Activated CD8-positive, alpha-beta T cell treated with anti-CD3 and anti-CD28 coated beads for 36 hours (primary cell): ENCODE measurements at regions not wholly inside any gene's neighbourhood (a gene's known extent, or its start where the extent isn't known, plus 50 kb on each side); places are given as distances from the start of the nearest gene placed in this dataset.
"Not testable (repeated sequence)": the region's sequence is repeated elsewhere in the genome, so short reads cannot be mapped to it uniquely, and the experiment has no call there.

Experiments
- ATAC-seq: fragments of 200-7000 bp; cut with Tn5 transposase; one replicate; pipeline ENCODE4 v1.10.0; 2021; ENCODE audit warnings: mild to moderate bottlenecking, moderate library complexity
- CTCF ChIA-PET: fragments of 350-600 bp; sonication (Branson Sonifier 250); formaldehyde crosslinking; loops from one replicate; lab custom pipeline; 2021; ENCODE audit warnings: antibody characterized with exemption; lab: Charles Lee
- POLR2A ChIA-PET: fragments of 350-600 bp; sonication (Branson Sonifier 250); formaldehyde crosslinking; loops from one replicate; lab custom pipeline; 2021; ENCODE audit warnings: antibody characterized with exemption; lab: Charles Lee
- DNase-seq: peaks from one replicate; pipeline ENCODE4 v3.0.0-alpha.2; 2020
- H3K27ac Mint-ChIP-seq: one replicate; pipeline ENCODE4 v1.8.0; 2021; ENCODE audit warnings: mild to moderate bottlenecking, mixed read lengths
- H3K27me3 Mint-ChIP-seq: one replicate; pipeline ENCODE4 v1.8.0; 2021; ENCODE audit warnings: mixed read lengths
- H3K36me3 Mint-ChIP-seq: one replicate; pipeline ENCODE4 v1.8.0; 2021; ENCODE audit warnings: low read depth, mixed read lengths
- H3K4me1 Mint-ChIP-seq: one replicate; pipeline ENCODE4 v1.8.0; 2021; ENCODE audit warnings: low read depth, mixed read lengths
- H3K4me3 Mint-ChIP-seq: one replicate; pipeline ENCODE4 v1.8.0; 2021; ENCODE audit warnings: mild to moderate bottlenecking, moderate library complexity, mixed read lengths
- H3K9me3 Mint-ChIP-seq: one replicate; pipeline ENCODE4 v1.8.0; 2021; ENCODE audit warnings: mixed read lengths
- intact Hi-C: fragments of 100-400 bp; cut with micrococcal nuclease; formaldehyde crosslinking; loops from one replicate; pipeline ENCODE4 v1.10.0; 2022
- TF ChIP-seq, protein P1 (sequence below): fragments of 200-600 bp; IDR thresholded peaks from one replicate; pipeline ENCODE4 v1.8.0; 2022; ENCODE audit warnings: antibody characterized with exemption, mild to moderate bottlenecking

- no peak for ATAC-seq
- ChIA-PET POLR2A (no interaction called here), CTCF (no interaction called here)
- intact Hi-C loops, result no loop called here
- Mint-ChIP-seq H3K4me3 (no peak overlapping the region), H3K9me3 (peaks cover 20% of the 10 kb centered on the region), H3K4me1 (no peaks in the 10 kb centered on the region), H3K36me3 (no peaks in the 10 kb centered on the region), H3K27me3 (no peaks in the 10 kb centered on the region), H3K27ac (no peak overlapping the region)
- DNase-seq, result no peak
- TF ChIP-seq, protein P1, sequence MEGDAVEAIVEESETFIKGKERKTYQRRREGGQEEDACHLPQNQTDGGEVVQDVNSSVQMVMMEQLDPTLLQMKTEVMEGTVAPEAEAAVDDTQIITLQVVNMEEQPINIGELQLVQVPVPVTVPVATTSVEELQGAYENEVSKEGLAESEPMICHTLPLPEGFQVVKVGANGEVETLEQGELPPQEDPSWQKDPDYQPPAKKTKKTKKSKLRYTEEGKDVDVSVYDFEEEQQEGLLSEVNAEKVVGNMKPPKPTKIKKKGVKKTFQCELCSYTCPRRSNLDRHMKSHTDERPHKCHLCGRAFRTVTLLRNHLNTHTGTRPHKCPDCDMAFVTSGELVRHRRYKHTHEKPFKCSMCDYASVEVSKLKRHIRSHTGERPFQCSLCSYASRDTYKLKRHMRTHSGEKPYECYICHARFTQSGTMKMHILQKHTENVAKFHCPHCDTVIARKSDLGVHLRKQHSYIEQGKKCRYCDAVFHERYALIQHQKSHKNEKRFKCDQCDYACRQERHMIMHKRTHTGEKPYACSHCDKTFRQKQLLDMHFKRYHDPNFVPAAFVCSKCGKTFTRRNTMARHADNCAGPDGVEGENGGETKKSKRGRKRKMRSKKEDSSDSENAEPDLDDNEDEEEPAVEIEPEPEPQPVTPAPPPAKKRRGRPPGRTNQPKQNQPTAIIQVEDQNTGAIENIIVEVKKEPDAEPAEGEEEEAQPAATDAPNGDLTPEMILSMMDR, result no peak
Observed at GRCh38 chr3:165920984-165921383, 83.8 kb upstream of the BCHE start.

- H3K36me3 Mint-ChIP-seq, result no peaks in the 10 kb centered on the region
- H3K9me3 Mint-ChIP-seq, result peaks cover 18% of the 10 kb centered on the region
- ATAC-seq (no peak), DNase-seq (no peak)
- TF ChIP-seq, protein P1, result no peak
- ChIA-PET POLR2A (no interaction called here), CTCF (no interaction called here)
- intact Hi-C loops, result no loop called here
- no peak overlapping the region for H3K4me3 Mint-ChIP-seq
- no peak overlapping the region for H3K27ac Mint-ChIP-seq
- no peaks in the 10 kb centered on the region for H3K4me1 Mint-ChIP-seq
- no peaks in the 10 kb centered on the region for H3K27me3 Mint-ChIP-seq
Observed at GRCh38 chr3:165919284-165919683, 82.1 kb upstream of the BCHE start.

DNA sequence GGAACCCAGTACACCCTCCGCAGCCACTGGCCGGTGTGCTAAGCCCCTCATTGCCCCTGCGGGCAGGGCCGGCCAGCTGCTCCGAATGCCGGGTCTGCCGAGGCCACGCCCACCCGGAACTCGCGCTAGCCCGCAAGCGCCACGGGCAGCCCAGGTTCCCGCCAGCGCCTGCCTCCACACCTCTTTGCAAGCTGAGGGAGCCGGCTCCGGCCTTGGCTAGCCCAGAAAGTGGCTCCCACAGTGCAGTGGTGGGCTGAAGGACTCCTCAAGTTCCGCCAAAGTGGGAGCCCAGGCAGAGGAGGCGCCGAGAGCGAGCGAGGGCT, 81.4 kb upstream of the BCHE start:
- POLR2A ChIA-PET, result no interaction called here
- intact Hi-C loops, result no loop called here
- Mint-ChIP-seq H3K27ac (no peak overlapping the region), H3K27me3 (no peaks in the 10 kb centered on the region), H3K4me1 (no peaks in the 10 kb centered on the region), H3K9me3 (peaks cover 18% of the 10 kb centered on the region), H3K4me3 (no peak overlapping the region), H3K36me3 (no peaks in the 10 kb centered on the region)
- ATAC-seq (no peak), DNase-seq (no peak)
- CTCF ChIA-PET, result no interaction called here
- TF ChIP-seq, protein P1, result no peak

DNA sequence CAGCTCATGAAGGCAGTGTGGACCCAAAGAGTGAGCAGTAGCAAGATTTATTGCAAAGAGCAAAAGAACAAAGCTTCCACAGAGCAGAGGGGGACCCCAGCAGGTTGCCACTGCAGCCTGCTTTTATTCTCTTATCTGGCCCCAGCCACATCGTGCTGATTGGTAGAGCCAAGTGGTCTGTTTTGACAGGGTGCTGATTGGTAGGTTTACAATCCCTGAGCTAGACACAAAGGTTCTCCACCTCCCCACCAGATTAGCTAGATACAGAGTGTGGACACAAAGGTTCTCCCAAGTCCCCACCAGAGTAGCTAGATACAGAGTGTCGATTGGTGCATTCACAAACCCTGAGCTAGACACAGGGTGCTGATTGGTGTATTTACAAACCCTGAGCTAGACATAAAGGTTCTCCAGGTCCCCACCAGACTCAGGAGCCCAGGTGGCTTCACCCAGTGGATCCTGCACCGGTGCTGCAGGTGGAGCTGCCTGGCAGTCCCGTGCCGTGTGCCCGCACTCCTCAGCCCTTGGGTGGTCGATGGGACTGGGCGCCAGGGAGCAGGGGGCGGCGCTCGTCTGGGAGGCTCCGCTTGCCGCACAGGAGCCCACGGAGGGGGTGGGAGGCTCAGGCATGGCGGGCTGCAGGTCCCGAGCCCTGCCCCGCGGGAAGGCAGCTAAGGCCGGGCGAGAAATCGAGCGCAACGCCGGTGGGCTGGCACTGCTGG, 80.9 kb upstream of the BCHE start:
- peaks cover 16% of the 10 kb centered on the region for H3K9me3 Mint-ChIP-seq
- POLR2A ChIA-PET, H3K27me3 Mint-ChIP-seq, H3K27ac Mint-ChIP-seq, DNase-seq, intact Hi-C loops, H3K36me3 Mint-ChIP-seq, H3K4me1 Mint-ChIP-seq, CTCF ChIA-PET, H3K4me3 Mint-ChIP-seq, ATAC-seq: not testable (repeated sequence)

- CTCF ChIA-PET, result not testable (repeated sequence)
Observed at GRCh38 chr3:165915104-165915503, 77.9 kb upstream of the BCHE start.

GRCh38 chr3:165903885-165904630, 66.8 kb upstream of the BCHE start:
- TF ChIP-seq, protein P1, result no peak
- no peaks in the 10 kb centered on the region for H3K4me1 Mint-ChIP-seq
- ATAC-seq (no peak), DNase-seq (no peak)
- H3K27ac Mint-ChIP-seq, result no peak overlapping the region
- CTCF ChIA-PET, result no interaction called here
- peaks cover 4% of the 10 kb centered on the region for H3K9me3 Mint-ChIP-seq
- no peaks in the 10 kb centered on the region for H3K27me3 Mint-ChIP-seq
- H3K4me3 Mint-ChIP-seq, result no peak overlapping the region
- POLR2A ChIA-PET, result interaction anchor here (1.0 kb wide), 1 partner anchor 49 kb away, joined by 4 read pairs; no protein-coding TSS in a partner anchor
- no peaks in the 10 kb centered on the region for H3K36me3 Mint-ChIP-seq
- intact Hi-C loops, result no loop called here

More at GRCh38 chr3:165915104-165915503, 77.9 kb upstream of the BCHE start:
- H3K4me1 Mint-ChIP-seq, H3K27me3 Mint-ChIP-seq, H3K36me3 Mint-ChIP-seq, H3K4me3 Mint-ChIP-seq, ATAC-seq, H3K27ac Mint-ChIP-seq, intact Hi-C loops, DNase-seq, POLR2A ChIA-PET: not testable (repeated sequence)
- H3K9me3 Mint-ChIP-seq, result peaks cover 16% of the 10 kb centered on the region
